Adrenal gland (tissue), 9 donors: ENCODE measurements at regions not wholly inside any gene's neighbourhood (a gene's known extent, or its start where the extent isn't known, plus 50 kb on each side); places are given as distances from the start of the nearest gene placed in this dataset.

Experiments
- DNase-seq, 7 donors: peaks; one replicate each; pipeline ENCODE4 v3.0.0-alpha.2; 2019 to 2020
- H3K27ac ChIP-seq, 5 donors: fragments of 200-600 bp; sonication (generic) in 4 of 5; 1 replicate in 3 of 5; 2 replicates in 2 of 5; pipeline versions ENCODE4 v1.5.1 to v1.8.0; 2016 to 2020; ENCODE audit warnings: mild to moderate bottlenecking in 1 of 5
- H3K27me3 ChIP-seq: fragments of 200-600 bp; 2 replicates; pipeline ENCODE4 v1.8.0; 2021
- H3K36me3 ChIP-seq, 2 donors: fragments of 200-600 bp; replicated peaks in 1 of 2; 1 replicate in 1 of 2; 2 replicates in 1 of 2; pipeline versions ENCODE4 v1.5.1 to v1.8.0; 2018 to 2022
- H3K4me1 ChIP-seq, 2 donors: fragments of 200-600 bp; replicated peaks in 1 of 2; 1 replicate in 1 of 2; 2 replicates in 1 of 2; pipeline versions ENCODE4 v1.5.1 to v1.8.0; 2018 to 2021
- H3K4me3 ChIP-seq, 4 donors: fragments of 200-600 bp; sonication (generic) in 3 of 4; one replicate each; pipeline ENCODE4 v1.5.1; 2016 to 2018
- H3K9me3 ChIP-seq, 3 donors: fragments of 200-600 bp; sonication (generic) in 1 of 3; replicated peaks in 1 of 3; 1 replicate in 2 of 3; 2 replicates in 1 of 3; pipeline versions ENCODE4 v1.5.1 to v1.8.0; 2016 to 2021
- POLR2A ChIP-seq, 2 donors: fragments of 450-650 bp; IDR thresholded peaks; one replicate each; pipeline ENCODE4 v1.6.1; 2017; ENCODE audit warnings: antibody characterized with exemption in 2 of 2, mild to moderate bottlenecking in 2 of 2, moderate library complexity in 1 of 2
- WGBS, 4 donors: extraction: QIAGEN DNeasy Blood & Tissue Kit in 2 of 4; methylation state at CpG; one replicate each; pipeline versions ENCODE4 v1.1.5 to v1.1.7; 2013 to 2017; 5-methylcytosine and 5-hydroxymethylcytosine counted together
- intact Hi-C, 2 donors: fragments of 100-400 bp; cut with DNase I; formaldehyde crosslinking; loops; one replicate each; pipeline versions ENCODE4 v1.14.1 to v1.15.0; 2022 to 2023
- TF ChIP-seq, protein P1 (sequence below), 6 experiments: fragments of 450-650 bp in 4 of 6; fragments of 200-600 bp in 2 of 6; sonication (generic) in 1 of 6; IDR thresholded peaks; 1 replicate in 5 of 6; 2 replicates in 1 of 6; pipeline versions ENCODE4 v1.5.1 to v1.8.0; 2016 to 2021; ENCODE audit warnings: antibody characterized with exemption in 6 of 6, mild to moderate bottlenecking in 2 of 6, moderate library complexity in 1 of 6
- donor health status: healthy with polysubstance abuse.
- donor health status: Bipolar disorder and iron deficiency.
- donor health status: DM: yes; HTN: yes; CAD: no.
- donor health status: DM: no; HTN: no; CAD: no.
- donor health status: DM: no; HTN: no; CAD: no.

DNA sequence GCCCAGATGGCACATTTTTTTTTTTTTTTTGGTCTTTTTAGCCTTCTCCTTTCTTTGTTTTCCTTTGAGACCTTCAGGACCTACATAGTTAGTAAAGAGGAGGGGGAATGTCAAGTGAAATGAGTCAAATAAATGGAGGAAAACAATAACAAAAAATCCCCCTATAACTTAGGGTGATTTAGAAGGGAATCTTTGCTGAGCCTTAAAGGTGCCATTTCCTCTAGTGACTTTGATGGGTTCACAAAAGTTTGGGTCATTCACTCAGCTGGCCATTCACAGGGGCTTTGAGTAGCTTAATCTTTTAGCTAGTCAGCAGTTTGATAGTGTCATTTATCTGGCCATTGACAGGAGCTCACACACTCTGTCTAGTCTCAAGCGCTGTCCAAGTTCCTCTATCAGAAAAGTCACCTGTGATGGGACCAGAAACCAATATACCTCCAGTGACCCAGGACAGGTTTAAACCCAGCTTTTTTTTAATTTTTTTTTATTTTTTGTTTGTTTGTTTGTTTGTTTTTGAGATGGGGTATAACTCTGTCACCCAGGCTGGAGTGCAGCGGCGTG is 275.1 kb upstream of the PRDM1 start:
- DNase-seq = no peak
- WGBS, 4 donors = 94 to 97% (median 95%) methylated on average over 3 of the region's 3 CpGs
- H3K4me3 ChIP-seq = no peak overlapping the region

DNA sequence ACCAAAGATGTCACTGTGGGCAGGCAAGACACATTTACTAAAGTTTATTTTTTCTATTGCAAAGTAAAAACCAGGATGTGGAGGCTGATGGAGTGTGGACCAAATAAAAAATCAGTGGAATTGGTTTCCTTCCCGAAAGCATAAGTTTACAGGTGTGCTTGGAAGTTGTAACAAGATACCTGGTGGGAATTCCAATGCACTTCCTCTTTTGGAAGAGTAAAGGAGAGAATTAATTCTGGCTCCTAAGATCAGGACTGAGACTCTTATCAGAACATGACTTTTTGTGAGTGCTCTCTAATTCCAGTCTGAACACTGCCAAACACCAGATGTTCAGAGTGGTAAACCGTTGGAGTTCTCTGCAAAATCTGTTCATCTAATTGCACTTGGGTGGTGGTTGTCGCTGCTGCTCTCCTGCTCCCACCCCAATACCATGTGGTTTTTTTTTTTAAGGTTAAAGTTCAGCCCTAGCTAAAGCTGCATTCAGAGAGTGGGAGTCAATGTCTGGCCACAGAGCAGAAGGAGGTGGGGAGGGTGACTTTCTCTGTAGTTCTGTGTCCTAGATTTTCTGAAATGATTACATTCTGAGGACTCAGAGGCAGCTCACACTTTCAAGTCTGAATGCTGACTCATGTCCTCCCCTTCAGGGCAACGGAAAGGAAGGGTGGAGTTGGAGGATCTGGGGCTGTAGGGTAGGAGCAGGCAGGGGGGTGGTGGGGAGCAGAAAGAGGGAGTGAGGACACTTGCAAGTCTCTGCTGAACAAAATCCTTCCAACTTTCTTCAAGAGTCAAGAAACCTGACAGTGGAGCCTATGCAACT is 275.8 kb upstream of the PRDM1 start:
- peak; percentile 35 to 68 (median 61) for DNase-seq
- TF ChIP-seq, protein P1, sequence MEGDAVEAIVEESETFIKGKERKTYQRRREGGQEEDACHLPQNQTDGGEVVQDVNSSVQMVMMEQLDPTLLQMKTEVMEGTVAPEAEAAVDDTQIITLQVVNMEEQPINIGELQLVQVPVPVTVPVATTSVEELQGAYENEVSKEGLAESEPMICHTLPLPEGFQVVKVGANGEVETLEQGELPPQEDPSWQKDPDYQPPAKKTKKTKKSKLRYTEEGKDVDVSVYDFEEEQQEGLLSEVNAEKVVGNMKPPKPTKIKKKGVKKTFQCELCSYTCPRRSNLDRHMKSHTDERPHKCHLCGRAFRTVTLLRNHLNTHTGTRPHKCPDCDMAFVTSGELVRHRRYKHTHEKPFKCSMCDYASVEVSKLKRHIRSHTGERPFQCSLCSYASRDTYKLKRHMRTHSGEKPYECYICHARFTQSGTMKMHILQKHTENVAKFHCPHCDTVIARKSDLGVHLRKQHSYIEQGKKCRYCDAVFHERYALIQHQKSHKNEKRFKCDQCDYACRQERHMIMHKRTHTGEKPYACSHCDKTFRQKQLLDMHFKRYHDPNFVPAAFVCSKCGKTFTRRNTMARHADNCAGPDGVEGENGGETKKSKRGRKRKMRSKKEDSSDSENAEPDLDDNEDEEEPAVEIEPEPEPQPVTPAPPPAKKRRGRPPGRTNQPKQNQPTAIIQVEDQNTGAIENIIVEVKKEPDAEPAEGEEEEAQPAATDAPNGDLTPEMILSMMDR (IDR thresholded peaks at IDR 0.05) = no peak
- TF ChIP-seq POLR2A (IDR thresholded peaks at IDR 0.05) = no peak

More for the DNA sequence above, 275.1 kb upstream of the PRDM1 start:
- Histone ChIP-seq H3K27me3 (no peaks in the 10 kb centered on the region), H3K36me3 (no peaks in the 10 kb centered on the region), H3K4me1 (peaks cover 9 to 14% of the 10 kb centered on the region in 2 donors), H3K27ac (no peak overlapping the region), H3K9me3 (no peaks in the 10 kb centered on the region)
- TF ChIP-seq, protein P1 (IDR thresholded peaks at IDR 0.05) = no peak
- no peak for TF ChIP-seq POLR2A (IDR thresholded peaks at IDR 0.05)
- intact Hi-C loops = no loop called here

DNA sequence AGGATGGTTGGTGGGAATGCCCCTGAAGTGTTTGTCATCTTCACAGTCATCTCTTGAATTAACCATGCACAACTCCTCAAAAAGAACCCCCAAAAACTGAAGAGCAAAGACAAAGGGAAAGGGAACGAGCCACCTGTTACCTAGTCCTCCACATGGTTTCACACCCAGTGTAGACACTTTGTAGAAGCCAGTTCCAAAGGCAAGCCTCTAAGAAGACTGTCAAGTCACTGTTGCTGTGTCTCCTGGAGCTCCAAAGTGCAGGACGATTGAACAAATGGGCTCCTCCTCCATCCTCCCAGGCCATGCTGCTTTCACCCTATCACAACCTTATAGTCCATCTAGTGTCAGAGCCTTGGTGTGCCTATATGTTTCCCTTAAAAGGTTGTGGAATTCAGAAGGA is 277.6 kb upstream of the PRDM1 start:
- Histone ChIP-seq H3K9me3 (no peaks in the 10 kb centered on the region), H3K4me3 (no peak overlapping the region), H3K4me1 (peaks cover 9 to 14% of the 10 kb centered on the region in 2 donors), H3K27me3 (no peaks in the 10 kb centered on the region), H3K36me3 (no peaks in the 10 kb centered on the region), H3K27ac (no peak overlapping the region)
- TF ChIP-seq, protein P1 (IDR thresholded peaks at IDR 0.05) = no peak
- TF ChIP-seq POLR2A (IDR thresholded peaks at IDR 0.05) = no peak
- 76 to 89% (median 83%) methylated on average over 2 of the region's 2 CpGs for WGBS, 4 donors
- no peak for DNase-seq
- intact Hi-C loops = no loop called here

More for the DNA sequence above, 275.8 kb upstream of the PRDM1 start:
- Histone ChIP-seq H3K36me3 (no peaks in the 10 kb centered on the region), H3K27me3 (no peaks in the 10 kb centered on the region), H3K27ac (no peak overlapping the region), H3K4me3 (no peak overlapping the region), H3K9me3 (no peaks in the 10 kb centered on the region), H3K4me1 (peaks cover 9 to 14% of the 10 kb centered on the region in 2 donors)
- 11 to 41% (median 35%) methylated on average over 4 of the region's 4 CpGs for WGBS, 4 donors
- intact Hi-C loops = no loop called here

DNA sequence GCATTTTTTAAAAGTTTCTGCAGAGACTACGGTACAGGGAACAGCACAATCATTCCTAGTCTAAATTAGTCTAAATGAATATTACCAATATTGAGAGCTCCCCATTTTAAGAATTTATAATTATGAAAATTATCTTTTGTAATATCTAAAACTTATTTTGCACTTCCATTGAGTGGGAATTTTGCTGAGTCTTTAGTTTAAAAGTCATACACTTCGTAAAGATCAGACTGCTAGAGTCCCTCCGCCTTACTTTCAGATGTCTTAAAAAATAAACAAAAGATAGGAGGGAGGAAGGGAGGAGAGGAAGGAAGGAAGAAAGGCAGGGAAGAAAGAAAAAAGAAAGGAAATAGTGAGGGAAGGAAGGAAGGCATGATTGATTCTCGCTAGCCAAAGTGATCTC is 278.2 kb upstream of the PRDM1 start:
- intact Hi-C loops = no loop called here
- Histone ChIP-seq H3K9me3 (no peaks in the 10 kb centered on the region), H3K4me1 (peaks cover 9 to 14% of the 10 kb centered on the region in 2 donors), H3K27ac (no peak overlapping the region), H3K4me3 (no peak overlapping the region), H3K27me3 (no peaks in the 10 kb centered on the region), H3K36me3 (no peaks in the 10 kb centered on the region)
- WGBS, 4 donors = 91 to 95% (median 93%) methylated on average over 4 of the region's 4 CpGs
- no peak for DNase-seq
- TF ChIP-seq, protein P1 (IDR thresholded peaks at IDR 0.05) = no peak
- no peak for TF ChIP-seq POLR2A (IDR thresholded peaks at IDR 0.05)
